ENCODE measurements at regions not wholly inside any gene's neighbourhood (a gene's known extent, or its start where the extent isn't known, plus 50 kb on each side); places are given as distances from the start of the nearest gene placed in this dataset.

GRCh38 chr3:73298243-73299183, 237.1 kb downstream of the EBLN2 start:
- Histone ChIP-seq H3K4me3 (ENCODE audit: insufficient read depth, low read length, poor library complexity, severe bottlenecking) (no peak overlapping the region), H4K20me1 (ENCODE audit: low read depth, low read length) (no peaks in the 10 kb centered on the region), H3K27ac (ENCODE audit: low read depth, low read length) (no peak overlapping the region), H3K9me3 (ENCODE audit: insufficient read depth, low read length) (no peaks in the 10 kb centered on the region), H3F3A (ENCODE audit: insufficient read depth) (no peaks in the 10 kb centered on the region), H2AFZ (ENCODE audit: low read depth, low read length, severe bottlenecking) (no peak overlapping the region), H3K9me2 (replicated peaks; ENCODE audit: insufficient read depth, low read length) (no peaks in the 10 kb centered on the region), H3K4me2 (ENCODE audit: low read depth, low read length, poor library complexity, severe bottlenecking) (no peak overlapping the region), H3K36me3 (ENCODE audit: low read length) (no peaks in the 10 kb centered on the region), H3K9ac (ENCODE audit: low read length) (no peak overlapping the region), H3K79me2 (ENCODE audit: insufficient read depth, low read length) (no peaks in the 10 kb centered on the region), H3K27me3 (ENCODE audit: low read length) (no peaks in the 10 kb centered on the region)
- TF ChIP-seq EZH2phosphoT487 (conservative IDR thresholded peaks at IDR 0.05; ENCODE audit: low read length) (no peak), CTCF (IDR thresholded peaks at IDR 0.05; ENCODE audit: insufficient read depth, low read length, poor library complexity, severe bottlenecking) (no peak)

- Histone ChIP-seq H3K9me2 (replicated peaks; ENCODE audit: insufficient read depth, low read length) (no peaks in the 10 kb centered on the region), H3K9me3 (ENCODE audit: insufficient read depth, low read length) (no peaks in the 10 kb centered on the region), H4K20me1 (ENCODE audit: low read depth, low read length) (no peaks in the 10 kb centered on the region), H3K27ac (ENCODE audit: low read depth, low read length) (no peak overlapping the region), H3F3A (ENCODE audit: insufficient read depth) (no peaks in the 10 kb centered on the region), H3K4me3 (ENCODE audit: insufficient read depth, low read length, poor library complexity, severe bottlenecking) (no peak overlapping the region), H3K27me3 (ENCODE audit: low read length) (no peaks in the 10 kb centered on the region), H3K4me2 (ENCODE audit: low read depth, low read length, poor library complexity, severe bottlenecking) (no peak overlapping the region), H3K79me2 (ENCODE audit: insufficient read depth, low read length) (no peaks in the 10 kb centered on the region), H3K36me3 (ENCODE audit: low read length) (no peaks in the 10 kb centered on the region), H3K9ac (ENCODE audit: low read length) (no peak overlapping the region), H2AFZ (ENCODE audit: low read depth, low read length, severe bottlenecking) (no peak overlapping the region)
- TF ChIP-seq CTCF (IDR thresholded peaks at IDR 0.05; ENCODE audit: insufficient read depth, low read length, poor library complexity, severe bottlenecking) (no peak), EZH2phosphoT487 (conservative IDR thresholded peaks at IDR 0.05; ENCODE audit: low read length) (no peak)
Observed at GRCh38 chr3:73299184-73299691, 237.8 kb downstream of the EBLN2 start.

GRCh38 chr3:73314151-73314951, 252.9 kb downstream of the EBLN2 start:
- Histone ChIP-seq H3K4me2 (ENCODE audit: low read depth, low read length, poor library complexity, severe bottlenecking) (no peak overlapping the region), H3F3A (ENCODE audit: insufficient read depth) (no peaks in the 10 kb centered on the region), H3K4me3 (ENCODE audit: insufficient read depth, low read length, poor library complexity, severe bottlenecking) (no peak overlapping the region), H3K9me2 (replicated peaks; ENCODE audit: insufficient read depth, low read length) (no peaks in the 10 kb centered on the region), H3K27me3 (ENCODE audit: low read length) (no peaks in the 10 kb centered on the region), H3K27ac (ENCODE audit: low read depth, low read length) (no peak overlapping the region), H3K9ac (ENCODE audit: low read length) (no peak overlapping the region), H3K9me3 (ENCODE audit: insufficient read depth, low read length) (no peaks in the 10 kb centered on the region), H2AFZ (ENCODE audit: low read depth, low read length, severe bottlenecking) (peak overlapping the region; percentile 10), H3K79me2 (ENCODE audit: insufficient read depth, low read length) (no peaks in the 10 kb centered on the region), H3K36me3 (ENCODE audit: low read length) (no peaks in the 10 kb centered on the region), H4K20me1 (ENCODE audit: low read depth, low read length) (no peaks in the 10 kb centered on the region)
- TF ChIP-seq CTCF (IDR thresholded peaks at IDR 0.05; ENCODE audit: insufficient read depth, low read length, poor library complexity, severe bottlenecking) (no peak), EZH2phosphoT487 (conservative IDR thresholded peaks at IDR 0.05; ENCODE audit: low read length) (no peak)
